GM12878 (cell line): ENCODE measurements at regions not wholly inside any gene's neighbourhood (a gene's known extent, or its start where the extent isn't known, plus 50 kb on each side); places are given as distances from the start of the nearest gene placed in this dataset.

Experiments
- ATAC-seq: fragments of 200-7000 bp; cut with Tn5 transposase; 3 replicates; pipeline ENCODE4 v1.9.1; 2020; ENCODE audit warnings: mild to moderate bottlenecking, moderate library complexity
- BruUV-seq: library from RNA; stranded (reverse); fragments of 400-500 nt; replicated peaks from 2 replicates; lab custom pipeline; 2021; lab: Mats Ljungman, UMichigan
- CTCF ChIA-PET: fragments of 300-600 bp; sonication (Branson Sonifier 250); formaldehyde crosslinking; extraction: SDS; loops from one replicate; lab custom pipeline; 2021; ENCODE audit warnings: inconsistent platforms; lab: Yijun Ruan, JAX
- POLR2A ChIA-PET: fragments of 350-600 bp; formaldehyde crosslinking; extraction: SDS; loops from one replicate; lab custom pipeline; 2021; ENCODE audit warnings: inconsistent platforms; lab: Charles Lee
- RAD21 ChIA-PET: fragments of 300-600 bp; sonication (Branson Sonifier 250); formaldehyde crosslinking; loops from one replicate; lab custom pipeline; 2023; ENCODE audit warnings: antibody characterized with exemption; ENCODE audit not compliant: unreplicated experiment; lab: Charles Lee
- SMC1A ChIA-PET: fragments of 300-600 bp; sonication (Branson Sonifier 250); formaldehyde crosslinking; loops from one replicate; lab custom pipeline; 2023; ENCODE audit not compliant: unreplicated experiment, uncharacterized antibody; lab: Charles Lee
- DNase-seq: peaks from one replicate; pipeline ENCODE4 v3.0.0-alpha.2; 2011; ENCODE audit warnings: low read depth, low spot score
- FAIRE-seq: peaks from 3 replicates; lab custom pipeline; 2011; peaks lifted over from hg19 to GRCh38; lab: Jason Lieb, UNC
- H2AFZ ChIP-seq: 2 replicates; pipeline ENCODE4 v1.6.0; 2011; ENCODE audit warnings: low read depth, low read length, control low read depth; ENCODE audit not compliant: control insufficient read depth
- H3K27ac ChIP-seq: 2 replicates; pipeline ENCODE4 v1.5.1; 2011; ENCODE audit warnings: control low read depth; ENCODE audit not compliant: control insufficient read depth, insufficient read depth
- H3K27me3 ChIP-seq, 2 experiments: replicated peaks in 1 of 2; 2 replicates each; pipeline versions ENCODE4 v1.6.0 to v1.6.1; 2011; ENCODE audit warnings: low read length in 1 of 2; ENCODE audit not compliant: control insufficient read depth in 2 of 2, insufficient read depth in 2 of 2
- H3K36me3 ChIP-seq, 2 experiments: 2 replicates each; pipeline ENCODE4 v1.5.1; 2011; ENCODE audit warnings: low read length in 1 of 2; ENCODE audit not compliant: control insufficient read depth in 2 of 2, insufficient read depth in 2 of 2
- H3K4me1 ChIP-seq: 2 replicates; pipeline ENCODE4 v1.6.1; 2011; ENCODE audit warnings: mild to moderate bottlenecking, low read length, moderate library complexity, mixed read lengths; ENCODE audit not compliant: control insufficient read depth, insufficient read depth
- H3K4me2 ChIP-seq: 2 replicates; pipeline ENCODE4 v1.6.0; 2011; ENCODE audit warnings: control low read depth; ENCODE audit not compliant: control insufficient read depth, insufficient read depth
- H3K4me3 ChIP-seq: fragments of 200-600 bp; sonication (generic); 2 replicates; pipeline ENCODE4 v1.5.1; 2016
- H3K79me2 ChIP-seq: 2 replicates; pipeline ENCODE4 v1.6.0; 2011; ENCODE audit warnings: low read length; ENCODE audit not compliant: control insufficient read depth, insufficient read depth
- H3K9ac ChIP-seq: 2 replicates; pipeline ENCODE4 v1.8.0; 2011; ENCODE audit warnings: low read length, control low read depth, mixed read lengths; ENCODE audit not compliant: control insufficient read depth, insufficient read depth
- H3K9me3 ChIP-seq: replicated peaks from 3 replicates; pipeline ENCODE4 v1.5.1; 2011; ENCODE audit warnings: mild to moderate bottlenecking, low read length; ENCODE audit not compliant: control insufficient read depth, insufficient read depth
- H4K20me1 ChIP-seq: 2 replicates; pipeline ENCODE4 v1.6.0; 2011; ENCODE audit not compliant: control insufficient read depth, insufficient read depth
- FOS ChIP-seq: IDR thresholded peaks from 3 replicates; pipeline ENCODE4 v1.6.1; 2011; ENCODE audit warnings: borderline replicate concordance; ENCODE audit not compliant: insufficient read length; ENCODE audit errors: extremely low read depth
- GABPA ChIP-seq: IDR thresholded peaks from 2 replicates; pipeline ENCODE4 v1.6.1; 2014; ENCODE audit warnings: antibody characterized with exemption, low read depth, mild to moderate bottlenecking, inconsistent platforms
- HDAC2 ChIP-seq: fragments of 200-600 bp; sonication (generic); IDR thresholded peaks from 2 replicates; pipeline ENCODE4 v1.6.1; 2017
- JUND ChIP-seq: IDR thresholded peaks from 2 replicates; pipeline ENCODE4 v1.6.1; 2012; ENCODE audit warnings: low read depth, mild to moderate bottlenecking, low read length, improper control_type of control experiment, moderate library complexity
- NRF1 ChIP-seq: conservative IDR thresholded peaks from 2 replicates; pipeline ENCODE4 v1.6.1; 2011; ENCODE audit warnings: mild to moderate bottlenecking, low read depth, low read length, improper control_type of control experiment
- POU2F2 ChIP-seq: IDR thresholded peaks from 3 replicates; pipeline ENCODE4 v1.6.1; 2011; ENCODE audit warnings: low read depth, mild to moderate bottlenecking, low read length, borderline replicate concordance
- RB1 ChIP-seq: fragments of 450-650 bp; formaldehyde crosslinking; IDR thresholded peaks from 2 replicates; pipeline ENCODE4 v1.6.1; 2017; ENCODE audit warnings: mild to moderate bottlenecking, borderline replicate concordance
- RELA ChIP-seq: fragments of 450-650 bp; IDR thresholded peaks from 2 replicates; pipeline ENCODE4 v1.8.0; 2014; ENCODE audit warnings: borderline replicate concordance; ENCODE audit not compliant: partially characterized antibody
- RUNX3 ChIP-seq: IDR thresholded peaks from 2 replicates; pipeline ENCODE4 v1.6.1; 2012; ENCODE audit warnings: low read length, inconsistent platforms
- ZNF622 ChIP-seq: fragments of 450-650 bp; IDR thresholded peaks from 2 replicates; pipeline ENCODE4 v1.6.1; 2017; ENCODE audit warnings: mild to moderate bottlenecking, inconsistent platforms
- ZZZ3 ChIP-seq: IDR thresholded peaks from 2 replicates; pipeline ENCODE4 v1.6.1; 2011; ENCODE audit warnings: low read depth; ENCODE audit not compliant: control insufficient read depth, insufficient read length
- WGBS: methylation state at CpG from one replicate; pipeline ENCODE4 v1.1.6; 2016; ENCODE audit warnings: low lambda C conversion rate; ENCODE audit not compliant: insufficient replicate concordance, insufficient coverage; ENCODE audit errors: missing lambda C conversion rate; 5-methylcytosine and 5-hydroxymethylcytosine counted together
- in situ Hi-C: fragments of 300-500 bp; cut with MboI; formaldehyde crosslinking; loops from 9 replicates; pipeline ENCODE4 v1.14.3; 2018; ENCODE audit warnings: mixed read lengths
- intact Hi-C: fragments of 100-400 bp; cut with micrococcal nuclease; formaldehyde crosslinking; loops from one replicate; pipeline ENCODE4 v1.14.2; 2022; ENCODE audit not compliant: unreplicated experiment
- TF ChIP-seq, protein P1 (sequence below): IDR thresholded peaks from 2 replicates; pipeline ENCODE4 v1.6.1; 2011; ENCODE audit warnings: borderline replicate concordance, low read depth, mild to moderate bottlenecking, moderate library complexity, mixed read lengths, low read length; ENCODE audit not compliant: insufficient read depth; ENCODE audit errors: extremely low read length
- TF ChIP-seq, protein P2 (sequence below): fragments of 450-650 bp; IDR thresholded peaks from 2 replicates; pipeline ENCODE4 v1.6.1; 2017; ENCODE audit warnings: mild to moderate bottlenecking, moderate library complexity

- no peaks in the 10 kb centered on the region for H3K79me2 ChIP-seq
- no peak overlapping the region for H3K4me2 ChIP-seq
- RAD21 ChIA-PET: no interaction called here
- in situ Hi-C loops (no loop called here), intact Hi-C loops (no loop called here)
- no peak overlapping the region for H3K9ac ChIP-seq
- no peak for ATAC-seq
- H3K4me1 ChIP-seq: no peaks in the 10 kb centered on the region
- no TSS peak for BruUV-seq
- TF ChIP-seq, protein P1, sequence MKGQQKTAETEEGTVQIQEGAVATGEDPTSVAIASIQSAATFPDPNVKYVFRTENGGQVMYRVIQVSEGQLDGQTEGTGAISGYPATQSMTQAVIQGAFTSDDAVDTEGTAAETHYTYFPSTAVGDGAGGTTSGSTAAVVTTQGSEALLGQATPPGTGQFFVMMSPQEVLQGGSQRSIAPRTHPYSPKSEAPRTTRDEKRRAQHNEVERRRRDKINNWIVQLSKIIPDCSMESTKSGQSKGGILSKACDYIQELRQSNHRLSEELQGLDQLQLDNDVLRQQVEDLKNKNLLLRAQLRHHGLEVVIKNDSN: no peak
- TF ChIP-seq HDAC2: no peak
- TF ChIP-seq RUNX3: no peak
- TF ChIP-seq POU2F2: no peak
- TF ChIP-seq GABPA: no peak
- no peak for TF ChIP-seq NRF1
- TF ChIP-seq, protein P2, sequence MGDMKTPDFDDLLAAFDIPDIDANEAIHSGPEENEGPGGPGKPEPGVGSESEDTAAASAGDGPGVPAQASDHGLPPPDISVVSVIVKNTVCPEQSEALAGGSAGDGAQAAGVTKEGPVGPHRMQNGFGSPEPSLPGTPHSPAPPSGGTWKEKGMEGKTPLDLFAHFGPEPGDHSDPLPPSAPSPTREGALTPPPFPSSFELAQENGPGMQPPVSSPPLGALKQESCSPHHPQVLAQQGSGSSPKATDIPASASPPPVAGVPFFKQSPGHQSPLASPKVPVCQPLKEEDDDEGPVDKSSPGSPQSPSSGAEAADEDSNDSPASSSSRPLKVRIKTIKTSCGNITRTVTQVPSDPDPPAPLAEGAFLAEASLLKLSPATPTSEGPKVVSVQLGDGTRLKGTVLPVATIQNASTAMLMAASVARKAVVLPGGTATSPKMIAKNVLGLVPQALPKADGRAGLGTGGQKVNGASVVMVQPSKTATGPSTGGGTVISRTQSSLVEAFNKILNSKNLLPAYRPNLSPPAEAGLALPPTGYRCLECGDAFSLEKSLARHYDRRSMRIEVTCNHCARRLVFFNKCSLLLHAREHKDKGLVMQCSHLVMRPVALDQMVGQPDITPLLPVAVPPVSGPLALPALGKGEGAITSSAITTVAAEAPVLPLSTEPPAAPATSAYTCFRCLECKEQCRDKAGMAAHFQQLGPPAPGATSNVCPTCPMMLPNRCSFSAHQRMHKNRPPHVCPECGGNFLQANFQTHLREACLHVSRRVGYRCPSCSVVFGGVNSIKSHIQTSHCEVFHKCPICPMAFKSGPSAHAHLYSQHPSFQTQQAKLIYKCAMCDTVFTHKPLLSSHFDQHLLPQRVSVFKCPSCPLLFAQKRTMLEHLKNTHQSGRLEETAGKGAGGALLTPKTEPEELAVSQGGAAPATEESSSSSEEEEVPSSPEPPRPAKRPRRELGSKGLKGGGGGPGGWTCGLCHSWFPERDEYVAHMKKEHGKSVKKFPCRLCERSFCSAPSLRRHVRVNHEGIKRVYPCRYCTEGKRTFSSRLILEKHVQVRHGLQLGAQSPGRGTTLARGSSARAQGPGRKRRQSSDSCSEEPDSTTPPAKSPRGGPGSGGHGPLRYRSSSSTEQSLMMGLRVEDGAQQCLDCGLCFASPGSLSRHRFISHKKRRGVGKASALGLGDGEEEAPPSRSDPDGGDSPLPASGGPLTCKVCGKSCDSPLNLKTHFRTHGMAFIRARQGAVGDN: no peak
- TF ChIP-seq RELA: no peak
- TF ChIP-seq ZZZ3: no peak
- no peak for TF ChIP-seq FOS
- no peak for TF ChIP-seq RB1
- TF ChIP-seq JUND: no peak
- TF ChIP-seq ZNF622: no peak
- H4K20me1 ChIP-seq: no peaks in the 10 kb centered on the region
- no peak overlapping the region for H2AFZ ChIP-seq
- 44% methylated on average over 2 of the region's 2 CpGs for WGBS
- H3K36me3 ChIP-seq: no peaks in the 10 kb centered on the region
- no peak overlapping the region for H3K27ac ChIP-seq
- POLR2A ChIA-PET: no interaction called here
- no peak for FAIRE-seq
- H3K4me3 ChIP-seq: no peak overlapping the region
- no peaks in the 10 kb centered on the region for H3K9me3 ChIP-seq
- CTCF ChIA-PET: no interaction called here
- DNase-seq: no peak
- SMC1A ChIA-PET: no interaction called here
- no peaks in the 10 kb centered on the region for H3K27me3 ChIP-seq
Observed at GRCh38 chr14:43306053-43306452, 1201.0 kb downstream of the FSCB start.
